ENCODE measurements at regions not wholly inside any gene's neighbourhood (a gene's known extent, or its start where the extent isn't known, plus 50 kb on each side); places are given as distances from the start of the nearest gene placed in this dataset.

GRCh38 chr12:22126758-22127157, 80.7 kb downstream of the CMAS start:
- TF ChIP-seq, protein P1, sequence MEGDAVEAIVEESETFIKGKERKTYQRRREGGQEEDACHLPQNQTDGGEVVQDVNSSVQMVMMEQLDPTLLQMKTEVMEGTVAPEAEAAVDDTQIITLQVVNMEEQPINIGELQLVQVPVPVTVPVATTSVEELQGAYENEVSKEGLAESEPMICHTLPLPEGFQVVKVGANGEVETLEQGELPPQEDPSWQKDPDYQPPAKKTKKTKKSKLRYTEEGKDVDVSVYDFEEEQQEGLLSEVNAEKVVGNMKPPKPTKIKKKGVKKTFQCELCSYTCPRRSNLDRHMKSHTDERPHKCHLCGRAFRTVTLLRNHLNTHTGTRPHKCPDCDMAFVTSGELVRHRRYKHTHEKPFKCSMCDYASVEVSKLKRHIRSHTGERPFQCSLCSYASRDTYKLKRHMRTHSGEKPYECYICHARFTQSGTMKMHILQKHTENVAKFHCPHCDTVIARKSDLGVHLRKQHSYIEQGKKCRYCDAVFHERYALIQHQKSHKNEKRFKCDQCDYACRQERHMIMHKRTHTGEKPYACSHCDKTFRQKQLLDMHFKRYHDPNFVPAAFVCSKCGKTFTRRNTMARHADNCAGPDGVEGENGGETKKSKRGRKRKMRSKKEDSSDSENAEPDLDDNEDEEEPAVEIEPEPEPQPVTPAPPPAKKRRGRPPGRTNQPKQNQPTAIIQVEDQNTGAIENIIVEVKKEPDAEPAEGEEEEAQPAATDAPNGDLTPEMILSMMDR (IDR thresholded peaks at IDR 0.05) = no peak

GRCh38 chr12:22130671-22131070, 84.7 kb downstream of the CMAS start:
- TF ChIP-seq, protein P1 (IDR thresholded peaks at IDR 0.05) = no peak
